GM06990 (cell line): ENCODE measurements at regions not wholly inside any gene's neighbourhood (a gene's known extent, or its start where the extent isn't known, plus 50 kb on each side); places are given as distances from the start of the nearest gene placed in this dataset.
"Not testable (repeated sequence)": the region's sequence is repeated elsewhere in the genome, so short reads cannot be mapped to it uniquely, and the experiment has no call there.

Source experiments
- DNase-seq: peaks from one replicate; pipeline ENCODE4 v3.0.0-alpha.2; 2011; ENCODE audit not compliant: insufficient read length; ENCODE audit errors: extremely low read depth
- H3K27me3 ChIP-seq: replicated peaks from 2 replicates; pipeline ENCODE4 v1.6.0; 2011; ENCODE audit warnings: low read length; ENCODE audit not compliant: control insufficient read depth, insufficient read depth
- H3K36me3 ChIP-seq: 2 replicates; pipeline ENCODE4 v1.5.1; 2011; ENCODE audit warnings: low read length; ENCODE audit not compliant: control insufficient read depth, insufficient read depth
- H3K4me3 ChIP-seq: replicated peaks from 2 replicates; pipeline ENCODE4 v1.5.1; 2011; ENCODE audit warnings: low read depth, mild to moderate bottlenecking, control low read depth, low read length
- CTCF ChIP-seq: IDR thresholded peaks from 2 replicates; pipeline ENCODE4 v1.5.1; 2011; ENCODE audit warnings: low read length, control low read depth, mild to moderate bottlenecking, inconsistent platforms; ENCODE audit not compliant: insufficient read depth, poor library complexity, severe bottlenecking

GRCh38 chr1:220966041-220966440 lies 86.8 kb downstream of the HLX start:
- DNase-seq: no peak
- H3K27me3 ChIP-seq: no peaks in the 10 kb centered on the region

DNA sequence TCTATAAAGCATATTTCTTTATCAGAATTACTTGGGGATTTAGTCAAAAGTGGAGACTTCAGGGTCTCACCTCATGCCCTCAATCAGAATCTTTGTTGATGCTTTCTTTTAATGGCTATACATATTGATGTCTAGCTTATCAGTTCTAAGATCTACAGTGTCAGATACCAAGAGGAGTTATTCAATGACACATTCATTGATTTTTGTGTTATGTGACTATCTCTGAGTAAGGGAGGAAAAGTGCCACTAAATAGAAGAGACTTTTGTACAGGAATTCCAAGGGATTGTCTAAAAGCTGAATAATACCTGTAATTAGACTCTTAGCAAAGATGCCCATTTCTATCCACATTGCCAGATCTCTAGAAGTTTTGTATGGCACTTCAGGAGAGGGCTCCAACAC lies 87.2 kb downstream of the HLX start:
- H3K36me3 ChIP-seq: no peaks in the 10 kb centered on the region
- TF ChIP-seq CTCF: no peak
- DNase-seq: no peak
- H3K27me3 ChIP-seq: no peaks in the 10 kb centered on the region
- H3K4me3 ChIP-seq: no peak overlapping the region

More at GRCh38 chr1:220966041-220966440, 86.8 kb downstream of the HLX start:
- Histone ChIP-seq H3K4me3 (no peak overlapping the region), H3K36me3 (no peaks in the 10 kb centered on the region)
- TF ChIP-seq CTCF: no peak

DNA sequence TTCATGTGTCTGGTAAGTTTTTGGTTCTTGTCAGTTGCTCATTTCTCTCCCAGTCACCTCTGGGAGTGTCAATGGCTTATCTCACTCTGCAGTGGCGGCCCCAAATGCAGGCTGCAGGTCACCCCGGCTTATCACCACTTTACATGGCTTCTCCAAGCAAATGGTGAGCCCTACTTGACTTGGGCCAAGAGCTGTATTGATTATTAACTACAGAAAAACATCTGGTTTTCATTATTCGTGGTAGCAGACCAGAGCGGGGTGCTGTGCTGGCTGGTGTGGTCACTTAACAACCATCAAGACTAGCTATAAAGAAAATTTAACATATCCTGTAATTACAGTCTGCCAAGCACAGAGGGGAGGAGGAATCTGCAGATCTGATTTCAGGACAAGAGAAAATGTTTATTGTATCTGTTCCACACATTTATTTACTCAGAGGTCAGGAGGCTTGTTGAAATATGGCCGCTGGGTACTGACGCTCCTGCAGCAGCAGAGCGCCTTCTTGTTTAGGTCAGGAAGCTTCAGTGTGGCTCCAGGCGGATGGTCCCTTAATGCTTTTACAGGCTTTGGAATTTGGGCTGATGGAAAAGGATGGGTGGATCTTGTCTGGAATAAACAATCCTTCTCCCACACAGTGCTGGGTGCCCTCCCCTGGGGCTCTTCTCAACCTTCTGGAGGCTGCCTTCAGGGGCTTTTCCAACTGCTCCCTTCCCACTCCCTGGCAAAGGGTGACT lies 87.8 kb downstream of the HLX start:
- Histone ChIP-seq H3K36me3 (no peaks in the 10 kb centered on the region), H3K4me3 (no peak overlapping the region), H3K27me3 (no peaks in the 10 kb centered on the region)
- no peak for TF ChIP-seq CTCF
- no peak for DNase-seq

GRCh38 chr1:220967911-220968310 lies 88.7 kb downstream of the HLX start:
- no peak for DNase-seq
- Histone ChIP-seq H3K36me3 (no peaks in the 10 kb centered on the region), H3K27me3 (no peaks in the 10 kb centered on the region), H3K4me3 (no peak overlapping the region)
- no peak for TF ChIP-seq CTCF

DNA sequence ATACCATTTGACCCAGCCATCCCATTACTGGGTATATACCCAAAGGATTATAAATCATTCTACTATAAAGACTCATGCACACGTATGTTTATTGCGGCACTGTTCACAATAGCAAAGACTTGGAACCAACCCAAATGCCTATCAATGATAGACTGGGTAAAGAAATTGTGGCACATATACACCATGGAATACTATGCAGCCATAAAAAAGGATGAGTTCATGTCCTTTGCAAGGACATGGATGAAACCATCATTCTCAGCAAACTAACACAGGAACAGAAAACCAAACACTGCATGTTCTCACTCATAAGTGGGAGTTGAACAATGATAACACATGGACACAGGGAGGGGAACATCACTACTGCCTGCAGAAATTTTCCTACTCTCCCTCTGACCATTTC lies 90.0 kb downstream of the HLX start:
- H3K36me3 ChIP-seq, H3K4me3 ChIP-seq, DNase-seq, H3K27me3 ChIP-seq: not testable (repeated sequence)

GRCh38 chr1:220970311-220970710 lies 91.1 kb downstream of the HLX start:
- no peak for TF ChIP-seq CTCF
- Histone ChIP-seq H3K36me3 (no peaks in the 10 kb centered on the region), H3K4me3 (no peak overlapping the region), H3K27me3 (no peaks in the 10 kb centered on the region)
- DNase-seq: no peak
